Spleen (tissue), 7 donors: ENCODE measurements at regions not wholly inside any gene's neighbourhood (a gene's known extent, or its start where the extent isn't known, plus 50 kb on each side); places are given as distances from the start of the nearest gene placed in this dataset.

Source experiments
- CTCF ChIP-seq, 11 experiments: fragments of 200-600 bp in 7 of 11; fragments of 450-650 bp in 4 of 11; sonication (generic) in 4 of 11; IDR thresholded peaks in 8 of 11; conservative IDR thresholded peaks in 3 of 11; 1 replicate in 7 of 11; 2 replicates in 4 of 11; pipeline versions ENCODE4 v1.4.0 to v1.8.0; 2016 to 2021; ENCODE audit warnings: antibody characterized with exemption in 11 of 11, inconsistent platforms in 4 of 11, mild to moderate bottlenecking in 1 of 11
- POLR2A ChIP-seq, 3 donors: fragments of 450-650 bp; IDR thresholded peaks; one replicate each; pipeline ENCODE4 v1.5.1; 2017; ENCODE audit warnings: antibody characterized with exemption in 3 of 3, mild to moderate bottlenecking in 1 of 3
- POLR2AphosphoS5 ChIP-seq, 3 donors: sonication (generic); formaldehyde crosslinking; IDR thresholded peaks; one replicate each; pipeline ENCODE4 v1.5.1; 2017; ENCODE audit warnings: antibody characterized with exemption in 3 of 3
- donor health status: DM: no; HTN: no; CAD: no; lungs with moderate emphysema.
- donor health status: DM: no; HTN: no; CAD: no.
- donor health status: DM: no; HTN: no; CAD: no.

GRCh38 chr5:29402270-29402669 lies 1791.2 kb upstream of the CDH6 start:
- TF ChIP-seq CTCF (IDR thresholded peaks at IDR 0.05 in 8 of 11, conservative IDR thresholded peaks at IDR 0.05 in 3 of 11) (no peak), POLR2A (IDR thresholded peaks at IDR 0.05) (no peak), POLR2AphosphoS5 (IDR thresholded peaks at IDR 0.05) (no peak)
